WTC11 (cell line): ENCODE measurements at regions not wholly inside any gene's neighbourhood (a gene's known extent, or its start where the extent isn't known, plus 50 kb on each side); places are given as distances from the start of the nearest gene placed in this dataset.

ENCODE experiments used
- ATAC-seq: fragments of 200-7000 bp; cut with Tn5 transposase; 2 replicates; pipeline ENCODE4 v1.10.0; 2021; ENCODE audit warnings: mild to moderate bottlenecking, moderate library complexity
- CTCF ChIA-PET: fragments of 300-600 bp; sonication (Branson Sonifier 250); formaldehyde crosslinking; loops from one replicate; lab custom pipeline; 2021; ENCODE audit warnings: antibody characterized with exemption; lab: Charles Lee
- POLR2A ChIA-PET: fragments of 350-600 bp; sonication (Branson Sonifier 250); formaldehyde crosslinking; loops from one replicate; lab custom pipeline; 2021; ENCODE audit warnings: antibody characterized with exemption; lab: Charles Lee
- DNase-seq: peaks from one replicate; pipeline ENCODE4 v3.0.0; 2021; ENCODE audit warnings: low spot score
- H3K27ac Mint-ChIP-seq: 2 replicates; pipeline ENCODE4 v1.8.0; 2021; ENCODE audit warnings: mixed read lengths
- H3K27me3 Mint-ChIP-seq: 2 replicates; pipeline ENCODE4 v1.8.0; 2021; ENCODE audit warnings: low read depth, mild to moderate bottlenecking, moderate library complexity, mixed read lengths
- H3K36me3 Mint-ChIP-seq: 2 replicates; pipeline ENCODE4 v1.8.0; 2021; ENCODE audit warnings: mixed read lengths
- H3K4me1 Mint-ChIP-seq: 2 replicates; pipeline ENCODE4 v1.8.0; 2022; ENCODE audit warnings: mixed read lengths
- H3K4me3 Mint-ChIP-seq: 2 replicates; pipeline ENCODE4 v1.8.0; 2021; ENCODE audit warnings: mild to moderate bottlenecking, moderate library complexity, mixed read lengths
- H3K9me3 Mint-ChIP-seq: 2 replicates; pipeline ENCODE4 v1.8.0; 2021; ENCODE audit warnings: mixed read lengths
- CREM ChIP-seq: sonication (generic); formaldehyde crosslinking; IDR thresholded peaks from 2 replicates; pipeline ENCODE4 v1.8.1; 2022; ENCODE audit warnings: mild to moderate bottlenecking, missing genetic modification reagents, moderate library complexity
- ESRRA ChIP-seq: sonication (generic); formaldehyde crosslinking; IDR thresholded peaks from 2 replicates; pipeline ENCODE4 v1.8.1; 2022; ENCODE audit warnings: mild to moderate bottlenecking, missing genetic modification reagents, borderline replicate concordance
- GRHL2 ChIP-seq: fragments of 250-450 bp; sonication (Bioruptor Pico); IDR thresholded peaks from 2 replicates; pipeline ENCODE4 v1.8.0; 2022; ENCODE audit warnings: mild to moderate bottlenecking, moderate library complexity; ENCODE audit not compliant: insufficient replicate concordance, severe bottlenecking
- NFATC4 ChIP-seq: fragments of 250-450 bp; sonication (Bioruptor Pico); IDR thresholded peaks from 2 replicates; pipeline ENCODE4 v1.9.0; 2021; ENCODE audit warnings: mild to moderate bottlenecking
- NR1H2 ChIP-seq: sonication (generic); formaldehyde crosslinking; IDR thresholded peaks from 2 replicates; pipeline ENCODE4 v1.9.0; 2021; ENCODE audit warnings: mild to moderate bottlenecking, moderate library complexity, missing genetic modification reagents
- NR3C1 ChIP-seq: sonication (generic); formaldehyde crosslinking; conservative IDR thresholded peaks from 2 replicates; pipeline ENCODE4 v1.8.1; 2023; ENCODE audit warnings: low read depth, mild to moderate bottlenecking, missing genetic modification reagents
- PRRX2 ChIP-seq: fragments of 250-450 bp; sonication (Bioruptor Pico); IDR thresholded peaks from 2 replicates; pipeline ENCODE4 v1.8.0; 2021; ENCODE audit warnings: mild to moderate bottlenecking
- SP1 ChIP-seq: sonication (generic); formaldehyde crosslinking; conservative IDR thresholded peaks from 2 replicates; pipeline ENCODE4 v1.8.1; 2022; ENCODE audit warnings: missing genetic modification reagents
- TP53 ChIP-seq: sonication (generic); formaldehyde crosslinking; IDR thresholded peaks from 2 replicates; pipeline ENCODE4 v1.8.1; 2023; ENCODE audit warnings: mild to moderate bottlenecking, missing genetic modification reagents
- ZNF219 ChIP-seq: sonication (generic); formaldehyde crosslinking; IDR thresholded peaks from 2 replicates; pipeline ENCODE4 v1.8.0; 2023; ENCODE audit warnings: missing genetic modification reagents, mild to moderate bottlenecking, borderline replicate concordance
- ZNF263 ChIP-seq: sonication (generic); formaldehyde crosslinking; IDR thresholded peaks from 2 replicates; pipeline ENCODE4 v1.8.1; 2022; ENCODE audit warnings: low read depth, mild to moderate bottlenecking, moderate library complexity, missing genetic modification reagents
- ZNF317 ChIP-seq: sonication (generic); formaldehyde crosslinking; IDR thresholded peaks from 2 replicates; pipeline ENCODE4 v1.8.1; 2023; ENCODE audit warnings: low read depth, mild to moderate bottlenecking, moderate library complexity, missing genetic modification reagents, borderline replicate concordance
- TF ChIP-seq, protein P1 (sequence below): fragments of 250-450 bp; sonication (Bioruptor Pico); conservative IDR thresholded peaks from 2 replicates; pipeline ENCODE4 v1.9.0; 2021; ENCODE audit warnings: mild to moderate bottlenecking
- TF ChIP-seq, protein P2 (sequence below): sonication (generic); formaldehyde crosslinking; IDR thresholded peaks from 2 replicates; pipeline ENCODE4 v1.8.1; 2022; ENCODE audit warnings: missing genetic modification reagents, borderline replicate concordance
- TF ChIP-seq, protein P3 (sequence below): sonication (generic); formaldehyde crosslinking; IDR thresholded peaks from 2 replicates; pipeline ENCODE4 v1.8.1; 2022; ENCODE audit warnings: low read depth, mild to moderate bottlenecking, moderate library complexity, missing genetic modification reagents, borderline replicate concordance
- TF ChIP-seq, protein P4 (sequence below): fragments of 250-450 bp; sonication (Bioruptor Pico); IDR thresholded peaks from 2 replicates; pipeline ENCODE4 v1.9.0; 2021; ENCODE audit warnings: mild to moderate bottlenecking
- TF ChIP-seq, protein P5 (sequence below): sonication (generic); formaldehyde crosslinking; IDR thresholded peaks from 2 replicates; pipeline ENCODE4 v1.8.1; 2023; ENCODE audit warnings: mild to moderate bottlenecking, missing genetic modification reagents
- TF ChIP-seq, protein P6 (sequence below): sonication (generic); formaldehyde crosslinking; IDR thresholded peaks from 2 replicates; pipeline ENCODE4 v1.8.1; 2023; ENCODE audit warnings: mild to moderate bottlenecking, missing genetic modification reagents
- TF ChIP-seq, protein P7 (sequence below): fragments of 250-450 bp; sonication (Bioruptor Pico); IDR thresholded peaks from 2 replicates; pipeline ENCODE4 v1.8.0; 2021; ENCODE audit warnings: mild to moderate bottlenecking
- TF ChIP-seq, protein P8 (sequence below): sonication (generic); formaldehyde crosslinking; IDR thresholded peaks from 2 replicates; pipeline ENCODE4 v1.8.0; 2022; ENCODE audit warnings: mild to moderate bottlenecking, missing genetic modification reagents

DNA sequence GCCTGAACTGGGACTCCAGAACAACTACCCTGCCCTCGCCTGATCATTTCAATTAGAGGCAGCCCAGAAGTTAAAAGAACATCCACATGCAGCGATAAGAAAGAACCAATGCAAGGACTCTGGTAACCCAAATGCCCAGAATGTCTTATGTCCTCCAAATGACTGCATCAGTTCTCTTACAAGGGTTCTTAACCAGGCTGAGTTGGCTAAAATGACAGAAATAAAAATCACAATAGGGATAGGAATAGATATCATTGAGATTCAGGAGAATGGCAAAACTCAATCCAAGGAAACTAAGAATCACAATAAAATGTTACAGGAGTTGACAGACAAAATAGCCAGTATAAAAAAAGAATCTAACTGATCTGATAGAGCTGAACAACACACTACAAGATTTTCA, 80.1 kb upstream of the PTGFR start:
- POLR2A ChIA-PET = no interaction called here
- H3K36me3 Mint-ChIP-seq = peaks cover 19% of the 10 kb centered on the region

DNA sequence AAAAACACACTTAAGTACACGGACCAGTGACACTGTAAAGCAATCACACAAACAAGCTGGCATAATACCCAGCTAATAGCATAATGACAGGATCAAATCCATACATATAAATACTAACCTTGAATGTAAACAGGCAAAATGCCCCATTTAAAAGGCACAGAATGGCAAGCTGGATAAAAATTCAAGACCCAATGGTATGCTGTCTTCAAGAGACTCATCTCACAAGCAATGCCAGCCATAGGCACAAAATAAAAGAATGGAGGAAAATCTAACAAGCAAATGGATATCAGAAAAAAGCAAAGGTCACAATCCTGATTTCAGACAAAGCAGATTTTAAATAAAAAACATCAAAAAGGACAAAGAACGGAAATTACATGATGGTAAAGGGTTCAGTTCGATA, 79.1 kb upstream of the PTGFR start:
- DNase-seq (no peak), ATAC-seq (no peak)
- Mint-ChIP-seq H3K36me3 (peaks cover 19% of the 10 kb centered on the region), H3K27ac (no peak overlapping the region), H3K9me3 (peaks cover 25% of the 10 kb centered on the region), H3K4me3 (no peak overlapping the region), H3K27me3 (peaks cover 6% of the 10 kb centered on the region), H3K4me1 (peaks cover 12% of the 10 kb centered on the region)
- ChIA-PET POLR2A (no interaction called here), CTCF (no interaction called here)
- TF ChIP-seq TP53 (CRISPR knock-in tag) (no peak), PRRX2 (CRISPR knock-in tag) (no peak), CREM (CRISPR knock-in tag) (no peak), ZNF263 (CRISPR knock-in tag) (no peak), SP1 (CRISPR knock-in tag) (no peak), GRHL2 (CRISPR knock-in tag) (no peak), NR1H2 (no peak), NFATC4 (no peak), NR3C1 (no peak)
- TF ChIP-seq, protein P1, sequence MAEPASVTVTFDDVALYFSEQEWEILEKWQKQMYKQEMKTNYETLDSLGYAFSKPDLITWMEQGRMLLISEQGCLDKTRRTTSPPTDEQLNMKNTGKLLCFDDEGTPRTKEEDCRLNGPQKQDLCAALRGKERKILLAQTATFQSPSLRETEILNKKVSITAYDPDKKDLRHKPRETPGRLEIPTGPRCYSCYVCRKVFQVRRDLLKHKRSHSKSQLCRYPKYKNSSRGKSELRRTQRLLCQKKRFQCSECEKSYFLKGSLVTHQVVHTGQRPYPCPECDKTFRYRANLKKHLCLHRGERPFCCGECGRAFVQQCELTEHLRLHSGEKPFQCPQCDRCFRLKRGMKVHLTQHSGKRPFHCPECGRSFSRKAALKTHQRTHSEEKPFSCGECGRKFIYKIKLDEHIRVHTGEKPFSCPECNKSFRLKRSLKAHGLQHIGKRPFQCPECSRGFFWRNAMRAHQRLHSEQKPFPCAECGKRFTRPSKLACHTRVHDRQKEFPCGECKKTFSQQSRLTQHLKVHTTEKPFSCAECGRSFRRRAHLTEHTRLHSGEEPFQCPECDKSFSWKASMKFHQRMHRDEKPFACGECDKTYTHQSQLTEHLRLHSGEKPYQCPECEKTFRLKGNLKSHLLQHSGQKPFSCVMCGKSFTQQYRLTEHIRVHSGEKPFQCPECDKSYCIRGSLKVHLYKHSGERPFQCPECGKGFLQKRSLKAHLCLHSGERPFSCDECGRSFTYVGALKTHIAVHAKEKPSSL (CRISPR knock-in tag) = no peak
- TF ChIP-seq, protein P2, sequence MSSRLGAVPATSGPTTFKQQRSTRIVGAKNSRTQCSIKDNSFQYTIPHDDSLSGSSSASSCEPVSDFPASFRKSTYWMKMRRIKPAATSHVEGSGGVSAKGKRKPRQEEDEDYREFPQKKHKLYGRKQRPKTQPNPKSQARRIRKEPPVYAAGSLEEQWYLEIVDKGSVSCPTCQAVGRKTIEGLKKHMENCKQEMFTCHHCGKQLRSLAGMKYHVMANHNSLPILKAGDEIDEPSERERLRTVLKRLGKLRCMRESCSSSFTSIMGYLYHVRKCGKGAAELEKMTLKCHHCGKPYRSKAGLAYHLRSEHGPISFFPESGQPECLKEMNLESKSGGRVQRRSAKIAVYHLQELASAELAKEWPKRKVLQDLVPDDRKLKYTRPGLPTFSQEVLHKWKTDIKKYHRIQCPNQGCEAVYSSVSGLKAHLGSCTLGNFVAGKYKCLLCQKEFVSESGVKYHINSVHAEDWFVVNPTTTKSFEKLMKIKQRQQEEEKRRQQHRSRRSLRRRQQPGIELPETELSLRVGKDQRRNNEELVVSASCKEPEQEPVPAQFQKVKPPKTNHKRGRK = no peak
- TF ChIP-seq, protein P3, sequence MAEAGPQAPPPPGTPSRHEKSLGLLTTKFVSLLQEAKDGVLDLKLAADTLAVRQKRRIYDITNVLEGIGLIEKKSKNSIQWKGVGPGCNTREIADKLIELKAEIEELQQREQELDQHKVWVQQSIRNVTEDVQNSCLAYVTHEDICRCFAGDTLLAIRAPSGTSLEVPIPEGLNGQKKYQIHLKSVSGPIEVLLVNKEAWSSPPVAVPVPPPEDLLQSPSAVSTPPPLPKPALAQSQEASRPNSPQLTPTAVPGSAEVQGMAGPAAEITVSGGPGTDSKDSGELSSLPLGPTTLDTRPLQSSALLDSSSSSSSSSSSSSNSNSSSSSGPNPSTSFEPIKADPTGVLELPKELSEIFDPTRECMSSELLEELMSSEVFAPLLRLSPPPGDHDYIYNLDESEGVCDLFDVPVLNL (CRISPR knock-in tag) = no peak
- TF ChIP-seq, protein P4, sequence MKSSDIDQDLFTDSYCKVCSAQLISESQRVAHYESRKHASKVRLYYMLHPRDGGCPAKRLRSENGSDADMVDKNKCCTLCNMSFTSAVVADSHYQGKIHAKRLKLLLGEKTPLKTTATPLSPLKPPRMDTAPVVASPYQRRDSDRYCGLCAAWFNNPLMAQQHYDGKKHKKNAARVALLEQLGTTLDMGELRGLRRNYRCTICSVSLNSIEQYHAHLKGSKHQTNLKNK (CRISPR knock-in tag) = no peak
- TF ChIP-seq, protein P5, sequence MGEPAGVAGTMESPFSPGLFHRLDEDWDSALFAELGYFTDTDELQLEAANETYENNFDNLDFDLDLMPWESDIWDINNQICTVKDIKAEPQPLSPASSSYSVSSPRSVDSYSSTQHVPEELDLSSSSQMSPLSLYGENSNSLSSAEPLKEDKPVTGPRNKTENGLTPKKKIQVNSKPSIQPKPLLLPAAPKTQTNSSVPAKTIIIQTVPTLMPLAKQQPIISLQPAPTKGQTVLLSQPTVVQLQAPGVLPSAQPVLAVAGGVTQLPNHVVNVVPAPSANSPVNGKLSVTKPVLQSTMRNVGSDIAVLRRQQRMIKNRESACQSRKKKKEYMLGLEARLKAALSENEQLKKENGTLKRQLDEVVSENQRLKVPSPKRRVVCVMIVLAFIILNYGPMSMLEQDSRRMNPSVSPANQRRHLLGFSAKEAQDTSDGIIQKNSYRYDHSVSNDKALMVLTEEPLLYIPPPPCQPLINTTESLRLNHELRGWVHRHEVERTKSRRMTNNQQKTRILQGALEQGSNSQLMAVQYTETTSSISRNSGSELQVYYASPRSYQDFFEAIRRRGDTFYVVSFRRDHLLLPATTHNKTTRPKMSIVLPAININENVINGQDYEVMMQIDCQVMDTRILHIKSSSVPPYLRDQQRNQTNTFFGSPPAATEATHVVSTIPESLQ (CRISPR knock-in tag) = no peak

More for the DNA sequence above, 80.1 kb upstream of the PTGFR start:
- CTCF ChIA-PET = no interaction called here
- ATAC-seq (no peak), DNase-seq (no peak)
- Mint-ChIP-seq H3K4me3 (no peak overlapping the region), H3K4me1 (peaks cover 12% of the 10 kb centered on the region), H3K27me3 (peaks cover 6% of the 10 kb centered on the region), H3K27ac (no peak overlapping the region), H3K9me3 (peaks cover 25% of the 10 kb centered on the region)
- no peak for TF ChIP-seq ZNF317 (CRISPR knock-in tag)
- TF ChIP-seq, protein P6, sequence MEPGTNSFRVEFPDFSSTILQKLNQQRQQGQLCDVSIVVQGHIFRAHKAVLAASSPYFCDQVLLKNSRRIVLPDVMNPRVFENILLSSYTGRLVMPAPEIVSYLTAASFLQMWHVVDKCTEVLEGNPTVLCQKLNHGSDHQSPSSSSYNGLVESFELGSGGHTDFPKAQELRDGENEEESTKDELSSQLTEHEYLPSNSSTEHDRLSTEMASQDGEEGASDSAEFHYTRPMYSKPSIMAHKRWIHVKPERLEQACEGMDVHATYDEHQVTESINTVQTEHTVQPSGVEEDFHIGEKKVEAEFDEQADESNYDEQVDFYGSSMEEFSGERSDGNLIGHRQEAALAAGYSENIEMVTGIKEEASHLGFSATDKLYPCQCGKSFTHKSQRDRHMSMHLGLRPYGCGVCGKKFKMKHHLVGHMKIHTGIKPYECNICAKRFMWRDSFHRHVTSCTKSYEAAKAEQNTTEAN (CRISPR knock-in tag) = no peak
- TF ChIP-seq, protein P2 = no peak
- no peak for TF ChIP-seq ESRRA
- TF ChIP-seq ZNF219 (CRISPR knock-in tag) = no peak
- TF ChIP-seq, protein P7, sequence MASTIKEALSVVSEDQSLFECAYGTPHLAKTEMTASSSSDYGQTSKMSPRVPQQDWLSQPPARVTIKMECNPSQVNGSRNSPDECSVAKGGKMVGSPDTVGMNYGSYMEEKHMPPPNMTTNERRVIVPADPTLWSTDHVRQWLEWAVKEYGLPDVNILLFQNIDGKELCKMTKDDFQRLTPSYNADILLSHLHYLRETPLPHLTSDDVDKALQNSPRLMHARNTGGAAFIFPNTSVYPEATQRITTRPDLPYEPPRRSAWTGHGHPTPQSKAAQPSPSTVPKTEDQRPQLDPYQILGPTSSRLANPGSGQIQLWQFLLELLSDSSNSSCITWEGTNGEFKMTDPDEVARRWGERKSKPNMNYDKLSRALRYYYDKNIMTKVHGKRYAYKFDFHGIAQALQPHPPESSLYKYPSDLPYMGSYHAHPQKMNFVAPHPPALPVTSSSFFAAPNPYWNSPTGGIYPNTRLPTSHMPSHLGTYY (CRISPR knock-in tag) = no peak
- TF ChIP-seq, protein P8, sequence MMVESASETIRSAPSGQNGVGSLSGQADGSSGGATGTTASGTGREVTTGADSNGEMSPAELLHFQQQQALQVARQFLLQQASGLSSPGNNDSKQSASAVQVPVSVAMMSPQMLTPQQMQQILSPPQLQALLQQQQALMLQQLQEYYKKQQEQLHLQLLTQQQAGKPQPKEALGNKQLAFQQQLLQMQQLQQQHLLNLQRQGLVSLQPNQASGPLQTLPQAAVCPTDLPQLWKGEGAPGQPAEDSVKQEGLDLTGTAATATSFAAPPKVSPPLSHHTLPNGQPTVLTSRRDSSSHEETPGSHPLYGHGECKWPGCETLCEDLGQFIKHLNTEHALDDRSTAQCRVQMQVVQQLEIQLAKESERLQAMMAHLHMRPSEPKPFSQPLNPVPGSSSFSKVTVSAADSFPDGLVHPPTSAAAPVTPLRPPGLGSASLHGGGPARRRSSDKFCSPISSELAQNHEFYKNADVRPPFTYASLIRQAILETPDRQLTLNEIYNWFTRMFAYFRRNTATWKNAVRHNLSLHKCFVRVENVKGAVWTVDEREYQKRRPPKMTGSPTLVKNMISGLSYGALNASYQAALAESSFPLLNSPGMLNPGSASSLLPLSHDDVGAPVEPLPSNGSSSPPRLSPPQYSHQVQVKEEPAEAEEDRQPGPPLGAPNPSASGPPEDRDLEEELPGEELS (CRISPR knock-in tag) = no peak
